Activated naive CD4-positive, alpha-beta T cell treated with anti-CD3 and anti-CD28 coated beads, Interleukin-2, amount 10 ng/mL, durations not matched to agents 7 days and 5 days (primary cell): ENCODE measurements at regions not wholly inside any gene's neighbourhood (a gene's known extent, or its start where the extent isn't known, plus 50 kb on each side); places are given as distances from the start of the nearest gene placed in this dataset.

Experiments used
- CTCF ChIA-PET: fragments of 350-600 bp; sonication (Branson Sonifier 250); formaldehyde crosslinking; loops from one replicate; lab custom pipeline; 2021; ENCODE audit warnings: antibody characterized with exemption; lab: Charles Lee
- DNase-seq: peaks from one replicate; pipeline ENCODE4 v3.0.0-alpha.2; 2020
- H3K27ac Mint-ChIP-seq: one replicate; pipeline ENCODE4 v1.8.0; 2021; ENCODE audit warnings: mild to moderate bottlenecking, moderate library complexity, mixed read lengths
- H3K27me3 Mint-ChIP-seq: one replicate; pipeline ENCODE4 v1.8.0; 2021; ENCODE audit warnings: mild to moderate bottlenecking, mixed read lengths
- H3K36me3 Mint-ChIP-seq: one replicate; pipeline ENCODE4 v1.8.0; 2021; ENCODE audit warnings: mixed read lengths
- H3K4me1 Mint-ChIP-seq: one replicate; pipeline ENCODE4 v1.8.0; 2021; ENCODE audit warnings: mixed read lengths
- H3K4me3 Mint-ChIP-seq: one replicate; pipeline ENCODE4 v1.8.0; 2021; ENCODE audit warnings: mild to moderate bottlenecking, moderate library complexity, mixed read lengths
- H3K9me3 Mint-ChIP-seq: one replicate; pipeline ENCODE4 v1.8.0; 2021; ENCODE audit warnings: mixed read lengths

GRCh38 chr7:19442016-19442785 is 266.6 kb downstream of the POLR1F start:
- H3K9me3 Mint-ChIP-seq, result peaks cover 2% of the 10 kb centered on the region
- no peak overlapping the region for H3K27ac Mint-ChIP-seq
- no peaks in the 10 kb centered on the region for H3K27me3 Mint-ChIP-seq
- CTCF ChIA-PET, result no interaction called here
- no peak for DNase-seq
- no peaks in the 10 kb centered on the region for H3K4me1 Mint-ChIP-seq
- H3K36me3 Mint-ChIP-seq, result no peaks in the 10 kb centered on the region
- no peak overlapping the region for H3K4me3 Mint-ChIP-seq

GRCh38 chr7:19439517-19439916 is 269.3 kb downstream of the POLR1F start:
- H3K36me3 Mint-ChIP-seq, result no peaks in the 10 kb centered on the region

GRCh38 chr7:19437446-19437845 is 271.4 kb downstream of the POLR1F start:
- Mint-ChIP-seq H3K4me3 (no peak overlapping the region), H3K4me1 (no peaks in the 10 kb centered on the region), H3K9me3 (peaks cover 4% of the 10 kb centered on the region), H3K27me3 (no peaks in the 10 kb centered on the region), H3K36me3 (no peaks in the 10 kb centered on the region), H3K27ac (no peak overlapping the region)
- CTCF ChIA-PET, result no interaction called here
- DNase-seq, result no peak

More at GRCh38 chr7:19439517-19439916, 269.3 kb downstream of the POLR1F start:
- no peaks in the 10 kb centered on the region for H3K27me3 Mint-ChIP-seq
- no peak for DNase-seq
- no peak overlapping the region for H3K27ac Mint-ChIP-seq
- CTCF ChIA-PET, result no interaction called here
- H3K4me1 Mint-ChIP-seq, result no peaks in the 10 kb centered on the region
- peaks cover 2% of the 10 kb centered on the region for H3K9me3 Mint-ChIP-seq
- no peak overlapping the region for H3K4me3 Mint-ChIP-seq

GRCh38 chr7:19427944-19428343 is 280.9 kb downstream of the POLR1F start:
- CTCF ChIA-PET, result no interaction called here
- no peaks in the 10 kb centered on the region for H3K36me3 Mint-ChIP-seq
- no peak overlapping the region for H3K27ac Mint-ChIP-seq
- no peak overlapping the region for H3K4me3 Mint-ChIP-seq
- no peaks in the 10 kb centered on the region for H3K4me1 Mint-ChIP-seq
- no peaks in the 10 kb centered on the region for H3K27me3 Mint-ChIP-seq
- H3K9me3 Mint-ChIP-seq, result no peaks in the 10 kb centered on the region
- DNase-seq, result no peak

- CTCF ChIA-PET, result no interaction called here
- Mint-ChIP-seq H3K9me3 (peaks cover 4% of the 10 kb centered on the region), H3K4me3 (no peak overlapping the region), H3K4me1 (no peaks in the 10 kb centered on the region), H3K36me3 (no peaks in the 10 kb centered on the region), H3K27ac (no peak overlapping the region), H3K27me3 (no peaks in the 10 kb centered on the region)
- DNase-seq, result no peak
These were observed 276.6 kb upstream of the FERD3L start for GRCh38 chr7:19421861-19422260.

GRCh38 chr7:19417231-19417630 is 272.0 kb upstream of the FERD3L start:
- Mint-ChIP-seq H3K4me3 (no peak overlapping the region), H3K27me3 (no peaks in the 10 kb centered on the region), H3K9me3 (peaks cover 6% of the 10 kb centered on the region), H3K27ac (no peak overlapping the region), H3K4me1 (no peaks in the 10 kb centered on the region), H3K36me3 (no peaks in the 10 kb centered on the region)
- no peak for DNase-seq
- CTCF ChIA-PET, result no interaction called here

GRCh38 chr7:19415123-19415522 is 269.9 kb upstream of the FERD3L start:
- Mint-ChIP-seq H3K36me3 (no peaks in the 10 kb centered on the region), H3K27ac (no peak overlapping the region), H3K9me3 (peaks cover 6% of the 10 kb centered on the region), H3K4me3 (no peak overlapping the region), H3K27me3 (no peaks in the 10 kb centered on the region), H3K4me1 (no peaks in the 10 kb centered on the region)
- no peak for DNase-seq
- CTCF ChIA-PET, result no interaction called here

- Mint-ChIP-seq H3K36me3 (no peaks in the 10 kb centered on the region), H3K4me1 (no peaks in the 10 kb centered on the region), H3K27ac (no peak overlapping the region), H3K9me3 (peaks cover 2% of the 10 kb centered on the region), H3K27me3 (no peaks in the 10 kb centered on the region), H3K4me3 (no peak overlapping the region)
- CTCF ChIA-PET, result no interaction called here
- DNase-seq, result no peak
These were observed 268.3 kb upstream of the FERD3L start for GRCh38 chr7:19413443-19413965.

GRCh38 chr7:19410691-19411090 is 265.5 kb upstream of the FERD3L start:
- no peak for DNase-seq
- Mint-ChIP-seq H3K4me3 (no peak overlapping the region), H3K4me1 (no peaks in the 10 kb centered on the region), H3K27me3 (no peaks in the 10 kb centered on the region), H3K9me3 (no peaks in the 10 kb centered on the region), H3K36me3 (no peaks in the 10 kb centered on the region), H3K27ac (no peak overlapping the region)
- CTCF ChIA-PET, result no interaction called here

GRCh38 chr7:19410106-19410505 is 264.9 kb upstream of the FERD3L start:
- CTCF ChIA-PET, result no interaction called here
- H3K36me3 Mint-ChIP-seq, result no peaks in the 10 kb centered on the region
- no peak overlapping the region for H3K4me3 Mint-ChIP-seq
- no peaks in the 10 kb centered on the region for H3K4me1 Mint-ChIP-seq
- H3K27ac Mint-ChIP-seq, result no peak overlapping the region
- no peak for DNase-seq
- no peaks in the 10 kb centered on the region for H3K9me3 Mint-ChIP-seq
- H3K27me3 Mint-ChIP-seq, result no peaks in the 10 kb centered on the region

GRCh38 chr7:19408706-19409220 is 263.5 kb upstream of the FERD3L start:
- Mint-ChIP-seq H3K4me1 (no peaks in the 10 kb centered on the region), H3K36me3 (no peaks in the 10 kb centered on the region), H3K4me3 (no peak overlapping the region), H3K27me3 (no peaks in the 10 kb centered on the region), H3K9me3 (no peaks in the 10 kb centered on the region), H3K27ac (no peak overlapping the region)
- CTCF ChIA-PET, result no interaction called here
- DNase-seq, result no peak

GRCh38 chr7:19407270-19407669 is 262.0 kb upstream of the FERD3L start:
- Mint-ChIP-seq H3K27ac (no peak overlapping the region), H3K4me3 (no peak overlapping the region), H3K9me3 (no peaks in the 10 kb centered on the region), H3K36me3 (no peaks in the 10 kb centered on the region), H3K4me1 (no peaks in the 10 kb centered on the region), H3K27me3 (no peaks in the 10 kb centered on the region)
- no peak for DNase-seq
- CTCF ChIA-PET, result no interaction called here

GRCh38 chr7:19405541-19405940 is 260.3 kb upstream of the FERD3L start:
- no peak overlapping the region for H3K27ac Mint-ChIP-seq
- no peaks in the 10 kb centered on the region for H3K4me1 Mint-ChIP-seq
- CTCF ChIA-PET, result no interaction called here
- no peaks in the 10 kb centered on the region for H3K27me3 Mint-ChIP-seq
- H3K4me3 Mint-ChIP-seq, result no peak overlapping the region
- H3K9me3 Mint-ChIP-seq, result no peaks in the 10 kb centered on the region
- no peak for DNase-seq
- H3K36me3 Mint-ChIP-seq, result no peaks in the 10 kb centered on the region

- no peak for DNase-seq
- CTCF ChIA-PET, result no interaction called here
- no peaks in the 10 kb centered on the region for H3K4me1 Mint-ChIP-seq
- no peak overlapping the region for H3K27ac Mint-ChIP-seq
- no peak overlapping the region for H3K4me3 Mint-ChIP-seq
- no peaks in the 10 kb centered on the region for H3K9me3 Mint-ChIP-seq
- no peaks in the 10 kb centered on the region for H3K36me3 Mint-ChIP-seq
- no peaks in the 10 kb centered on the region for H3K27me3 Mint-ChIP-seq
These were observed 259.7 kb upstream of the FERD3L start for GRCh38 chr7:19404912-19405329.

GRCh38 chr7:19403691-19404090 is 258.5 kb upstream of the FERD3L start:
- CTCF ChIA-PET, result no interaction called here
- no peaks in the 10 kb centered on the region for H3K4me1 Mint-ChIP-seq
- no peak overlapping the region for H3K27ac Mint-ChIP-seq
- H3K4me3 Mint-ChIP-seq, result no peak overlapping the region
- H3K36me3 Mint-ChIP-seq, result no peaks in the 10 kb centered on the region
- H3K9me3 Mint-ChIP-seq, result peaks cover 2% of the 10 kb centered on the region
- DNase-seq, result no peak
- H3K27me3 Mint-ChIP-seq, result no peaks in the 10 kb centered on the region
